RWPE1 (cell line): ENCODE measurements at regions not wholly inside any gene's neighbourhood (a gene's known extent, or its start where the extent isn't known, plus 50 kb on each side); places are given as distances from the start of the nearest gene placed in this dataset.

Experiments
- CTCF ChIA-PET: fragments of 350-600 bp; sonication (Branson Sonifier 250); formaldehyde crosslinking; extraction: SDS; loops from one replicate; lab custom pipeline; 2021; lab: Yijun Ruan, JAX
- POLR2A ChIA-PET: fragments of 400-600 bp; formaldehyde crosslinking; extraction: SDS; loops from one replicate; lab custom pipeline; 2020; ENCODE audit warnings: antibody characterized with exemption; ENCODE audit not compliant: low non-redundant PET; lab: Yijun Ruan, JAX
- DNase-seq: peaks from one replicate; pipeline ENCODE4 v3.0.0; 2012; ENCODE audit warnings: low spot score
- H3K27ac ChIP-seq: fragments of 450-650 bp; 2 replicates; pipeline ENCODE4 v1.5.1; 2017
- TF ChIP-seq, protein P1 (sequence below): fragments of 450-650 bp; conservative IDR thresholded peaks from 2 replicates; pipeline ENCODE4 v1.5.1; 2017; ENCODE audit warnings: low read depth, mild to moderate bottlenecking

DNA sequence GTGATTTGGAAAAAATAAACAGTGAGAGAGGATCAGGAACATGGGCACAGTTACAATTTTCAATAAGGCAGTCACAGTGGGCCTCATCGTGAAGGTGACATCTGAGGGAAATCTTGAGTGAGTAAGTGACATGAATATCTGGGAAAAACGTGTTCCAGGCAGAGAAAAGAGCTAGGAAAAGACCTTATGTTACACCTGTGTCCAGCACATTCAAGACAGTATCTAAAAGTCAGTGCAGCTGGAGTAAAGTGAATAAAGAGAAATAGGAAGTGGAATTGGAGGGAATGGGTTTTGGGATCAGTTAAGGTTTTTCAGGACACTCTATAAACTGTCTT, 827.5 kb upstream of the FAT3 start:
- ChIA-PET CTCF (no interaction called here), POLR2A (no interaction called here)
- H3K27ac ChIP-seq: no peak overlapping the region
- TF ChIP-seq, protein P1, sequence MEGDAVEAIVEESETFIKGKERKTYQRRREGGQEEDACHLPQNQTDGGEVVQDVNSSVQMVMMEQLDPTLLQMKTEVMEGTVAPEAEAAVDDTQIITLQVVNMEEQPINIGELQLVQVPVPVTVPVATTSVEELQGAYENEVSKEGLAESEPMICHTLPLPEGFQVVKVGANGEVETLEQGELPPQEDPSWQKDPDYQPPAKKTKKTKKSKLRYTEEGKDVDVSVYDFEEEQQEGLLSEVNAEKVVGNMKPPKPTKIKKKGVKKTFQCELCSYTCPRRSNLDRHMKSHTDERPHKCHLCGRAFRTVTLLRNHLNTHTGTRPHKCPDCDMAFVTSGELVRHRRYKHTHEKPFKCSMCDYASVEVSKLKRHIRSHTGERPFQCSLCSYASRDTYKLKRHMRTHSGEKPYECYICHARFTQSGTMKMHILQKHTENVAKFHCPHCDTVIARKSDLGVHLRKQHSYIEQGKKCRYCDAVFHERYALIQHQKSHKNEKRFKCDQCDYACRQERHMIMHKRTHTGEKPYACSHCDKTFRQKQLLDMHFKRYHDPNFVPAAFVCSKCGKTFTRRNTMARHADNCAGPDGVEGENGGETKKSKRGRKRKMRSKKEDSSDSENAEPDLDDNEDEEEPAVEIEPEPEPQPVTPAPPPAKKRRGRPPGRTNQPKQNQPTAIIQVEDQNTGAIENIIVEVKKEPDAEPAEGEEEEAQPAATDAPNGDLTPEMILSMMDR: no peak
- DNase-seq: no peak

DNA sequence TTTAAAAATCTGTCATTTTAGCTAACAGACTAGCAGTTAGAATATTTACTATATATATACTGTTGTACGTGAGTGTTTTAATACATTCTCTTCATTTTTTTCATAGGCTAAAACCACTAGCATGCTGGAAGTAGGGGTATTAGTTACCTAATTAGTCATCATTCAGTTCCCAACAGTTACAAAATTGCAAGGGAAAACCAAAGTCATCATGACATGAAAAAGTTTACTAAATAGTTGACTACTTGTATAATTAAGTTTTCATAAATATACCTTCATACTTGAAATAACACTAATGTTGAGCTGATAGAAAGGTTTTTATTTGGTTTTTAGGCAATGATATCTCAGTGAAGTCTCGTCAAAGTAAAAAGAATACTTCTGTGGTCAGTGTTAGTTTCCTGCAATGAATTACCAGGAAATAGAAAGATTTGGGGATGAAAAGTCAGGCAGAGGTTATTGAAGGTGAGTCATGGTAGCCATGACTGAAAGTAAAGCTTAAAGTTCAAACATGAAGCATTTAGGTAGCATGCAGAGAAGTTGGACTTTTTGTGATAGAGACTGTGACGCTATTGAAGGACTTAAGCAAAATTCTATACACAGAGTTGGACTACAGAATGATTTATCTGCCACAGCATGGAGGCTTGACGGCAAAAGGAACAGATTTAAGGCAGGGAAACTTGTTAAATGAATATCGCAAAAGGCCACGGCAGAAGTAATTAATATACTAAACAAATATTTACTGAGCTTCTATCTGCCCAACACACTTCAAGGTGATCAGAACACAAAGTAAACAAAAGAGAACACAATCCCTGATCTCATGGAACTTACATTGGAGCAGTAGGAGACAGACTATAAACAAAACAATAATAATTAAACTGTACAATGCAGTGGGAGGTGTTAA, 828.1 kb upstream of the FAT3 start:
- CTCF ChIA-PET: interaction anchor here (0.6 kb wide), 1 partner anchor 909 kb away, joined by 3 read pairs; no protein-coding TSS in a partner anchor
- POLR2A ChIA-PET: no interaction called here
- H3K27ac ChIP-seq: no peak overlapping the region
- TF ChIP-seq, protein P1: no peak
- DNase-seq: peak; percentile 3

DNA sequence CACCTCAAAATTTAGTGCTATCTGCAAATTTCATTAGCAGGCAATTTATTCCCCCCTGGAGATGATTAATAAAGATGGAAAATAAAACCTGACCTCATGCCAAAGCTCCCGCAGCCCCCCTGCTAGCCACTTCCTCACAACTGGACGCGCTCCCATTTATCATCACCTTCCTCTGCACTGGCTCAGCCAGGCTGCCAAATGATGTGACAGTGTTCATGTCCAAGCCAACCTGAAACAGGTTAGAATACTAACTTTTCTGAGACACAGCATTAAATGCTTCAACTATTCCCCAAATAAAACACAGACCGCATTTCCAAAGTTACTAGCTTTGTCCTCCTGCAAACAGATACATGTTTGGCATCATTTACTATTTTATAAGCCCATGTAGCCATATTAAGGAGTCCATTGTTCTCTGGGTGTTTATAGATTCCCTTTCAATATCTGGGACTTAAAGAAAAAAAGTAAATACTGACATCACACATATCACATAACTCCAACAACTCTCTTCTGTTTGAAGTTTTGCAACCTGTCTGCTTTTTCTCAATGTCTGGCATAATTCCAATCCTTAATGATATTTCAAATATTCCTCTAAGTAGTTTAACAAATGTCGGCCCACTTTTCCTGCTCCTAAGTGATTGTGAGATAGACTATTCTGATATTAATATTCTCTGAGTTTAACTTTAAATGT, 829.7 kb upstream of the FAT3 start:
- ChIA-PET CTCF (no interaction called here), POLR2A (no interaction called here)
- DNase-seq: no peak
- TF ChIP-seq, protein P1: no peak
- H3K27ac ChIP-seq: no peak overlapping the region

DNA sequence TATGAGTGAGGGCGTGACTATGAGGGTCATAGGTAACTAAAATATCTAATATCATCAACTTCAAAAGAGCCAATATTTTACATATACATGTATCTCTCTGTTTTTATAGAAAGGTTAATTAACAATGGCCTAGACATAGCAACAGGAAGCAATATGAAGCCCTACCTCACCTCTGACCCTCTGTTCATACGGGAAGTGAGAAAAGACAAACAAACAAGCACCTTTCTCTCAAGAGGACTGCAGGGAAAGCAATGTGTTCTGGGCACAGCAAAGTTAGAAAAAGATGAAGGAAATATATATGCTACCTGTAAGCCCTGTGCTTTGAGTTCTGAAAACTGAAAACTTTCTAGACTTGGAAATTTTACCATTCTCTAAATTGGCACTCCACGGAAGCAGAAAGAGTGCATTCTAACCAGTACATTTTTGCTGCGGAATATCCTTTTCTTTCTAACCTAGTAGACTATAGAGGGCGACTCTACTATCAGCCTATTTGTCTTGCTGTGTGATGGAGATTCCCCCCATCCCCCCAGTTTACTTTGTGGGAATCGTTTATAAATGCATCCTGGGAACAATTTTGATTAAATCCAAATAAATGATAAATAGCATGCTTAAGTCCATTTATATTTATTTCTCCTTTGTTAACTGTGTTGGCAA, 830.4 kb upstream of the FAT3 start:
- TF ChIP-seq, protein P1: no peak
- ChIA-PET CTCF (interaction anchor here (0.7 kb wide), 1 partner anchor 1038 kb away, joined by 3 read pairs; no protein-coding TSS in a partner anchor), POLR2A (no interaction called here)
- DNase-seq: no peak
- H3K27ac ChIP-seq: no peak overlapping the region

DNA sequence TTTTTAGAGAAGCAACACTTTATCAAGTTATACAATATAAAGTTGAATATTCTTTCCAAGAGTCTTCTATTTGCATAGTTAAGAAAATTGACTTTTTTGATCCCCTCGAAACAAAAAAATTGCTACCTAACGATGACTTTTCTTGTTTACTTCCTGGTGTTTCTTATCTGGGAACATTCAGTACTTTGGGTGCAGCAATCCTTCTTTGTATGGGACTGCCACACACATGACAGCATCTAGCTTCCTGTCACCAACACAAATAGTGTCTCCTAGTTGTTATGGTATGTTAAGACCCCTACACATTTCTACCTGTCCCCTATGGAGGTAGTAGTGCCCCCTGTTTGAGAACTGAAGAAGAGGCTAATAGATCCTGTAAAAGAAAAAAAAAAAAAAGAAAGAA, 841.7 kb upstream of the FAT3 start:
- no peak for DNase-seq
- ChIA-PET POLR2A (no interaction called here), CTCF (no interaction called here)
- H3K27ac ChIP-seq: no peak overlapping the region
- TF ChIP-seq, protein P1: no peak

DNA sequence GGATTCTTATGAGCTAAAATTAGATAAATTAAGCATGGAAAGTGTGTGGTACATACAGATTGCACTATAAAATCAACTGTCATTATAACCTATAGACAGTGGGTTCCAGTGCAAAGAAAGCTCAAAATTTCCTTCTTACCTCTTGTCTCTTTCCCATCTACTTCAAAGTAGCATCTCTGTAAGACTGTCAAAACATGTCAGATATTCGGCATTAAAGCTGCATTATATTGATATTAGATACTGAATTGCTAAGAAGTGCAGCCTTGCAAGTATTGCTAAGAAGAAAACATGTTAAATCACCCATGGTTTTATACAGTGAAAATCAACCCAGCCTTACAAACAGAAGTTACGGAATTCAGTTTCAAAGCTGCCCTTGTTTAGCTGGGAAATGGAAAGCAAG, 849.8 kb upstream of the FAT3 start:
- CTCF ChIA-PET: no interaction called here
- DNase-seq: no peak
- TF ChIP-seq, protein P1: no peak
- no peak overlapping the region for H3K27ac ChIP-seq
- POLR2A ChIA-PET: no interaction called here
